ENCODE measurements at regions not wholly inside any gene's neighbourhood (a gene's known extent, or its start where the extent isn't known, plus 50 kb on each side); places are given as distances from the start of the nearest gene placed in this dataset.

DNA sequence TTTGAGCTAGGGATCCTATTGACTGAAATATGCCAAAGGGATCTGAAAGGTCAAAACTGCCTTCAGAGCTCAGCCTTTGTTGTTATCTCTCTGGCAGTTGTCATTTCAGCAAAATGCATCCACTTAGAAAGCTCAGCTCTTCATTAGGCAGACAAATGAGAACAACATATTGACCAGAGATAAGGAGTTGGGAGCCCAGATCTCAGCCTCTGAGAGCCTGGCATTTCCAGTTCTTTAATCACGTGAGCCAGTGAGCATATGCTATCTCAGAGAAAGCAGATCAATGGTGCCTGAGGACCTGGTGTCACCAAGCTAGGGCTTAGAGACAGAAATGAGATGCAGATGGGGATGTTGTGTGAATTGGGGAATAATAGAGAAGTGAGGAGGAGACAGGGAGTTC is 101.1 kb downstream of the DAD1 start:
- TF ChIP-seq, protein P1, sequence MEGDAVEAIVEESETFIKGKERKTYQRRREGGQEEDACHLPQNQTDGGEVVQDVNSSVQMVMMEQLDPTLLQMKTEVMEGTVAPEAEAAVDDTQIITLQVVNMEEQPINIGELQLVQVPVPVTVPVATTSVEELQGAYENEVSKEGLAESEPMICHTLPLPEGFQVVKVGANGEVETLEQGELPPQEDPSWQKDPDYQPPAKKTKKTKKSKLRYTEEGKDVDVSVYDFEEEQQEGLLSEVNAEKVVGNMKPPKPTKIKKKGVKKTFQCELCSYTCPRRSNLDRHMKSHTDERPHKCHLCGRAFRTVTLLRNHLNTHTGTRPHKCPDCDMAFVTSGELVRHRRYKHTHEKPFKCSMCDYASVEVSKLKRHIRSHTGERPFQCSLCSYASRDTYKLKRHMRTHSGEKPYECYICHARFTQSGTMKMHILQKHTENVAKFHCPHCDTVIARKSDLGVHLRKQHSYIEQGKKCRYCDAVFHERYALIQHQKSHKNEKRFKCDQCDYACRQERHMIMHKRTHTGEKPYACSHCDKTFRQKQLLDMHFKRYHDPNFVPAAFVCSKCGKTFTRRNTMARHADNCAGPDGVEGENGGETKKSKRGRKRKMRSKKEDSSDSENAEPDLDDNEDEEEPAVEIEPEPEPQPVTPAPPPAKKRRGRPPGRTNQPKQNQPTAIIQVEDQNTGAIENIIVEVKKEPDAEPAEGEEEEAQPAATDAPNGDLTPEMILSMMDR (IDR thresholded peaks at IDR 0.05): no peak
- TF ChIP-seq POLR2A (IDR thresholded peaks at IDR 0.05) (no peak), POLR2AphosphoS5 (IDR thresholded peaks at IDR 0.05) (no peak), EP300 (IDR thresholded peaks at IDR 0.05) (no peak)

Measured in upper lobe of left lung (tissue), 4 donors.